ENCODE measurements at regions not wholly inside any gene's neighbourhood (a gene's known extent, or its start where the extent isn't known, plus 50 kb on each side); places are given as distances from the start of the nearest gene placed in this dataset.
"Not testable (repeated sequence)": the region's sequence is repeated elsewhere in the genome, so short reads cannot be mapped to it uniquely, and the experiment has no call there.

DNA sequence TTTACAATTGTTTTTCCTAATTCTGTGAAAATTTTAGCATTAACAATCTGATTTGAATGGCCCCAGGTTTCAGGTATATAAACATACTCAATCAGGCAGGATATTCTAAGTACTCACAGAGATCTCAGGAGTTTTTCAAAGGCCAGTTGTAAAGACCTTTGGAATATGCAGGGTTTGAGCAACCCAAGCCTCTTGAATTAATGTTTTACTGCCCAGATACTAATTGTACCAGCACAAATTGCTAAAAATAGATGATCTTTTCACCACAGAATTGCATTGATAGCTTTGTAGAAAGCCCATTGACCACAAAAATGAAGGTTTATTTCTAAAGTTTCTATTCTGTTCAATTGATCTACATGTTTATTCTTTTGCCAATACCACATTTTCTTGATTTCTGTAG lies 186.5 kb downstream of the OSTF1 start:
- DNase-seq (ENCODE audit: low read depth in 1 of 2, low spot score in 1 of 2): no peak

DNA sequence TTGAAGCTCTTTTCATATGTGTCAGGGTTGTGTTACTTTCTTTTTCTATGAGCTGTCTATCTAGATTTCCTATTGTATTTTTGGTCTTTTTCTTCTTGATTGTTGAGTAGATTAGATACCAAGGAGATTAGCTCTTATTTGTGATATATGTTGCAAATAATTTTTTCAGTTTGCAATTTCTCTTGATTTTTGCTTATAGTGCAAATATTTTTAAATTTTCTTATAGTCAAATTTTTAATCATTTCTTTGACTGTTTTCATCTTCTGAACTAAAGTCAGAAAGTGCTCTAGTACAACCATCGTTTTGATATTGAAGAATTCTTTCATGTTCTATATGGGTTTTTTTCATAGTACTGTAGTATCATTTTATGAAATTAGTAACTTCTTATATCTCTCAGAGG lies 193.7 kb downstream of the OSTF1 start:
- DNase-seq (ENCODE audit: low read depth in 1 of 2, low spot score in 1 of 2): no peak

DNA sequence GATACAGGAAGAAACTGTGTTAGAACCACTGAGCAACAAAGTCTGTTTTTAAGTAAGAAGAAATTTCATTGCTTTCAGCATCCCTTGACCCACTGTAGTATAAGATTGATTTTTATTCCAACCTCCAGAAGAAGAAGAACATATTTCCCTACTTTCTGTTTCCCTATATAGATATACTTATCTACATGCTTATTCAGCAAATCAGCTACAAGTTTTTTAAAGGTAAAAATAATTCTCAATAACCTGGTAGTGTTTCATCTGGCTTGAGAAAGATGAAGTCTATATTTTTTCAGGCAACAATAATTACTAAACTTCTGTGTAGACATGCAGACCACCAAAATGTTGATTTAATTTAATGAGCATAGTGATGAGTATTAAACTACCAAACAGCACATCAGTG lies 201.0 kb downstream of the OSTF1 start:
- DNase-seq (ENCODE audit: low read depth in 1 of 2, low spot score in 1 of 2): no peak

DNA sequence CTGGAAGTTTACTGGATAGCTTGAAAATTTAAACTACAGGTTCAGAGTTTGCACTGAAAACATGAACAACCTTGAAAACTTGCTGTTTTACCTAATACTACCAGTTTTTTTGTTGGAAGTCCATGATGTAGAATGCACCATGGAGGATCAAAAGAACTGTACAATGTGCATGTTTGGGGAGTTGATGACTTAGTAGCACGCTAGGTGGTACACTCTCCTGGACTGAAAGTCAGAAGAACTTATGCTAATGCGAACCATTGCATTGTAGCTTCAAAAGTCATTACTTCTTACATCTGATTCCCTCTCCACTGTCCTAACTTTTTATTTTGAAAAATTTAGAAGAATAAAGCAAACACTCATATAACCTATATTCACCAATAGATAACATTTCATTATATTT lies 211.0 kb downstream of the OSTF1 start:
- DNase-seq (ENCODE audit: low read depth in 1 of 2, low spot score in 1 of 2): no peak

DNA sequence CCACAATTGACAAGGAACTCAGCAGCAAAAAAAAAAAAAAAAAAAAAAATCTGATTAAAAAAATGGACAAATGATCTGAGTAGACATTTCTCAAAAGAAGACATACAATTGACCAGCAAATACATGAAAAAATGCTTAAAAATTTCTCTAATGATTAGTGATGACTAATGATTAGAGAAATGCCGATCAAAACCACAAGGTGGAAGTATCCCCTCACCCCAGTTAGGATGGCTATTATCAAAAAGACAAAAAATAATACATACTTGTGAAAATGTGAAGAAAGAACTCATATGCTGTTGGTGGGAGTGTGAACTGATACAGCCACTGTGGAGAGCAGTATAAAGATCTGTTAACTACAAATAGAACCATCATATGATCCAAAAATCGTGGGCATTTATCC lies 245.3 kb downstream of the OSTF1 start:
- no peak for DNase-seq (ENCODE audit: low read depth in 1 of 2, low spot score in 1 of 2)

DNA sequence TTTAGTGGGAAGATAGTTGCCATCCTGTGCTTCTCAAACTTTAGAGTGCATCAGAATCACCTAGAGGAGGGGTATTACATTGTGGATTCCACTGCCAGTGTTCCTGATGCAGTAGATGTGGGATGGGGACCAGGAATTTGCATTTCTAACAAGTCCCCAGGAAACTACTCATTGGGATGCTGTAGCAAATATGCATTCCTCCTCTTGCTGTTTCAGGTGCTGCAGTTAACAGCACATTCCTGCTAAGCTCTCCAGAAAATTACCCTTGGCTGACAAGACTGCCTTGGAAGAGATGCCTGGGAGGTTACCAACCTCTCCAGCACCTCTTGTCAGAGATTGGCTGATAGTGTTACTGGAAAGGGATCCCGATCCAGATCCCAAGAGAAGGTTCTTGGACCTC lies 270.5 kb downstream of the OSTF1 start:
- no peak for DNase-seq (ENCODE audit: low read depth in 1 of 2, low spot score in 1 of 2)

DNA sequence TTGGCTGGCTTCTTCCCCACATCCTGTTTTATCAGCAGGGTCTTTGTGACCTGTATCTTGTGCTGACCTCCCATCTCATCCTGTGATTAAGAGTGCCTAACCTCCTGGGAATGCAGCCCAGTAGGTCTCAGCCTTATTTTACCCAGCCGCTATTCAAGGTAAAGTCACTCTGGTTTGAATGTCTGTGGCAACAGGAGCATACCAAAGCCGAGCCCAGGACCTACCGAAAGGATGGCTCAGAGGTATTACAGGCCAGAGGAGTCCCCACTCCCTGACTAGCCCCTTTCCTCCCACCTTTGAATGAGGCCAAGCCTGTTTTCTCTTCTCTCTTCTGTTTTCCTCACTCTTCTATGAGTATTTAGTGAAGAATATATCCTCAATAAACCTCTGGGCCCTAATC lies 271.3 kb downstream of the OSTF1 start:
- no peak for DNase-seq (ENCODE audit: low read depth in 1 of 2, low spot score in 1 of 2)

DNA sequence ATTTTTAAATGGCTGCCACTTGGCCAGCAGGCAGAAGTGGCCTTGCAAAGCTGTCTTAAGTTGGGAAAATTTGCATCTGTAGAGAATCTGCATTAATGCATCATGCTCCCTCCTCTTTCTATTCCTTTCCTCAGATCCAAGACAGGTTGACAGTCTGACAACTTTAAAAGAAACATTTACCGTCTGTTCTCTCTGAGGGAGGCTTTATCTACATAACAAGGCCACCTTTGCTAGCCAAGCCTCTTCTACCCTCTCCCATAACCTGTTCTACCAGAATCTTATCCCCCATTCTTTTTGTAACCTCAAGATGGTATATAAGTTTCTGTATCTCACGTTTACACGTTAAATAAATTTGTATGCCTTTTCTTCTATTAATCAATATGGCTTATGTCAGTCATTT lies 271.9 kb downstream of the OSTF1 start:
- DNase-seq (ENCODE audit: low read depth in 1 of 2, low spot score in 1 of 2): no peak

DNA sequence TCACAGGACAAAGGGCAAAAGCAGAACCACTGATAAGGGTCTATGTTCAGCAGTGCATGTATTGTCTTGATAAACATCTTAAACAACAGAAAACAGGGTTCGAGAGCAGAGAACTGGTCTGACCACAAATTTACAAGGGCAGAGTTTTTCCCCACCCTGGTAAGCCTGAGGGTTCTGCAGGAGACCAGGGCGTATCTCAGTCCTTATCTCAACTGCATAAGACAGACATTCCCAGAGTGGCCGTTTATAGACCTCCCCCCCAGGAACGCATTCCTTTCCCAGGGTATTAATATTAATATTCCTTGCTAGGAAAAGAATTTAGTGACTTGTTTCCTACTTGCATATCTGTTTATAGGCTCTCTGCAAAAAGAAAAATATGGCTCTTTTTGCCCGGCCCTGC lies 274.1 kb downstream of the OSTF1 start:
- DNase-seq (ENCODE audit: low read depth in 1 of 2, low spot score in 1 of 2): not testable (repeated sequence)

DNA sequence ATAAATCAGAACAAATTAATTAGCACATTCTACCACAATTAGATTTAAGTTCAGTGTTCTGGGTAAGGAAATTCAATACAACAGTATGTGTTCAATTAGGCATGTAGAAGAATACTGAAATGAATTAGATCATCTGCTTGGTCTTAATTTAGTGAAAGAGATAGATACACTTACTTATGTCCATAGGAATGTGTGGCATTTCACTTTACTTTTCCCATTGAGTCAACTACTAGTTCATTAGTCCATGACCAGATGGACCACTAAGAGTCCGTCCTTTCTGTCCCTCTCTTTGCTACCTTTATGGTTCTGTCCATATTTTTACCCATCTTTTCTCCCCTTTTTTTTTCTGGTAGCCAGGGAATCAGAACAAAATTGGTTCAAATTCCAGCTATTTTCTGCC lies 276.9 kb downstream of the OSTF1 start:
- DNase-seq (ENCODE audit: low read depth in 1 of 2, low spot score in 1 of 2): no peak

DNA sequence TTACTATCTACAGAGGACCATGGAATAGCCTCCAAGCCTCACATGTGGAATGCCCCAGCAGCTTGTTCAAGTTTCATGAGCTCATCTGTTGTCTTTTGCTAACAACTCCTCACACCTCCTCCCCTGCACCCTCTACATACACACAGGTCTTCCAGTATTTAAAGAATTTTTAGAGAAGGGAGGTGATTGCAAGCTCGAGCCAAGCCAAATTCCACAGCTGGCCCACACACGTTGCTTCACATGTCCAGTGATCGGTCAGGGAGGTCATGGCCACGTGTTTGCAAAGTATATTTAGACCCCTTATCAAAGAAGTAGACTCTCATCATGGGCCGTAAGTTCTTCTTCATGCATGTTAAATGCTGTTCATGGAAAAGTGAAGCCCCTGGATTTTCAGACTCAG lies 281.7 kb downstream of the OSTF1 start:
- DNase-seq (ENCODE audit: low read depth in 1 of 2, low spot score in 1 of 2): no peak

DNA sequence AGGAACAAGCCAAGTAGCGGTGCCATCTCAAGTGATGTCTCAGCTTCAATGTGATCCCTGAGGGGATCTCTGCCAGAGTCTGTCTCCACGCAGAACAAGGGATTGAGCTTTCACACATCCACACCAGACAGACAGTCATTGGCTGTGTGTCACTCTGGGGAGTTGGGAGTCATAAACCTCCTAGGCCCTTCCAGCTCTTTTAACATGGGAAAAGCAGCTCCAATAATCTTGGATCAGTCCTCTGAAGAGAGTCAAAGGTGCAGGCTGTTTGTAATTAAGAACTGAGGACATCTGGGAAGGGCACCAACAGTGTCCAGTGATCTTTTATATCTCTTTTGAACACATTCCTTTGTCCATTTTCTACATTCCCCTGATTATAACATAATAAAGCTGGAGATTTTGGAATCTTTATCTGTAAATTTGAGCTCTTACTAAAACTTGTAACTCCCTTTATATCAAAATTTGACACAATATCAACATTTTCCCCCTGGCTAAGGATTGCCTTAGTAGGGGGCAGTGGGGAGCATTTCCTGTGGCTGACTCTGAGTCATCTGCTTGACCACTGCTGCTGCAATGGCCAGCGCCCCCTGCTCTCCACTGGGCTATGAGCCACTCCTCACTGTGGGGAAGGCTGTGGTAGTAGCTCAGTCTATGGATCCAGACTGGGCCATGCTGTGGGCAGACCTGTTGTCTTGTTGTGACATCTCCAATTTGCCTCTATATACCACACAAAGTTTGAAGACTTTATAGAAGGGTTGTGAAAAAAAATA lies 284.4 kb downstream of the OSTF1 start:
- DNase-seq (ENCODE audit: low read depth in 1 of 2, low spot score in 1 of 2): no peak

DNA sequence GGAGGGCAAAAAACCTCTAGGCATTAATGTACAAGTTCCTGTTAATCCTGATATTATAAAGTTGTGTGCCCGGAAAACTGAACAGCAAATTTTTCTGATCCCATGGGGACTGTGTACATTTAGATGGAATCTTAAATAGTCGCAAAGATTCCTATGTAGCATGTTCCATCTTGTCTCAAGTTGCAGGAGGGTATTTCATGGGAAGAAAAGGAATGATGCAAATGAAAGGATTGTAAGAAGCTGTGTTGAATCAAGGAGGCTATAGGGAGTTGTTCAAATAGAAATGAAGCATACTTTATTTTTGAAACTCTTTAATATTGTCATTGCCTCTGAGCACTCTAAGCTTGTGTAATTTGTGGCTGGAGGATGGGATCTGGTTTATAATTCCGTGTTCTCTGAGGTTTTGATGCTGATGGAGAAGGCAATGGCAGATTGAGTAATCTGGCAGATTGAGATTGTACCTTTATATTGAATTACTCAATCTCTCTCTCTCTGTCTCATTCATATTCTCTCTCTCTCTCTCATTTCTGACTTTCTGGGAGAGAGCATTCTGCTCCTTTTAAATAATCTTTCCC lies 288.5 kb downstream of the OSTF1 start:
- no peak for DNase-seq (ENCODE audit: low read depth in 1 of 2, low spot score in 1 of 2)

DNA sequence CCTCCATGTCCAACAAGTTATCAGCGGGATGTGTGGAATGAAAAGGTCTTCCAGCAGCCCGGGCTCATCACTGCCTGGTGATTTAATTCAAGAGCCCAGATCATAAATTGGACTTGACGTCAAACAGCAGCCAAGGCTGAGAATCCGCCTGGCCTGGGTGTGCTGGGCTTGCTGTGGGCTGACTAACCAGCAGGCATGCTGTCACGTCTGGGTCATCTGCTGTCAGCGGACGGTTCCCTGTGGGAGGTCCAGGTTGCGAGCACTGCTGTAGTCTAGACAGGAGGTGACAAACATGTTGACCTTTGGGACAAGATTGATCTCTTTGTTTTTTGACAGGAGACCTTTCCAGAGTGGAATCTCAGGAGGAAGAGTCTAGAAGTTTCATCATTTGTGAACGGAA lies 289.7 kb downstream of the OSTF1 start:
- DNase-seq (ENCODE audit: low read depth in 1 of 2, low spot score in 1 of 2): no peak

DNA sequence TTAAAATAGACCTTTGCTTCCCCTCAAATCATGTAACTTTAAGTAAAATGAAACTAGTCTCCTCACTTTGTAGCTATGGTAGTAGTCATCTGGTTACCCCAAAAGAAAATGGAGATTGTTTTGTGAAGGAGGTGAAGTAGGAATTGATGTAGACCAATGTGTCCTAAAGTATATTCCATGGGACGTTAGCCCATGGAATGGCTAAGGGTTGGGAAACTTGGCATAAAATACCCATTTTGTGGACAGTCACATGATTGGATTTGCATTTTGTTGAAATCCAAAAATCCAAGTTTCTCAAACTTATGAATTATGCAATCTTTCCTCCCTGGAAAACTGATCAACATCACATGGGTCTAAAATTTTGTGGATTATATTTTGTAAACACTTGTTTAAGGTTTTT lies 290.6 kb downstream of the OSTF1 start:
- DNase-seq (ENCODE audit: low read depth in 1 of 2, low spot score in 1 of 2): no peak

DNA sequence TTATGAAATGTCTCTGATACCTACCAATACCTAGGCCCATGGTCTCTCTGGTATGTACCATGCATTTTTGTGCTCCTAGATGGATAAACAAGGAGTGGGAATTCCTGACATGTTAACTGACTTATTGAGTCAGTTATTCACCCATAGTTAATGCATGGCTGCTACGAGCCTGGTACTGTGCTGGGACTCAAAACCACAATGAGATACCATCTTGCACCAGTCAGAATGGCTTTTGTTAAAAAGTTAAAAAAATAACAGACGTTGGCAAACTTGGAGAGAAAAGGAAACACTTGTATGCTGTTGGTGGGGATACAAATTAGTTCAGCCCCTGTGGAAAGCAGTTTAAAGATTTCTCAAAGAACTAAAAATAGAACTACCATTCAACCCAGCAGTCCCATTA lies 293.8 kb downstream of the OSTF1 start:
- DNase-seq (ENCODE audit: low read depth in 1 of 2, low spot score in 1 of 2): no peak

DNA sequence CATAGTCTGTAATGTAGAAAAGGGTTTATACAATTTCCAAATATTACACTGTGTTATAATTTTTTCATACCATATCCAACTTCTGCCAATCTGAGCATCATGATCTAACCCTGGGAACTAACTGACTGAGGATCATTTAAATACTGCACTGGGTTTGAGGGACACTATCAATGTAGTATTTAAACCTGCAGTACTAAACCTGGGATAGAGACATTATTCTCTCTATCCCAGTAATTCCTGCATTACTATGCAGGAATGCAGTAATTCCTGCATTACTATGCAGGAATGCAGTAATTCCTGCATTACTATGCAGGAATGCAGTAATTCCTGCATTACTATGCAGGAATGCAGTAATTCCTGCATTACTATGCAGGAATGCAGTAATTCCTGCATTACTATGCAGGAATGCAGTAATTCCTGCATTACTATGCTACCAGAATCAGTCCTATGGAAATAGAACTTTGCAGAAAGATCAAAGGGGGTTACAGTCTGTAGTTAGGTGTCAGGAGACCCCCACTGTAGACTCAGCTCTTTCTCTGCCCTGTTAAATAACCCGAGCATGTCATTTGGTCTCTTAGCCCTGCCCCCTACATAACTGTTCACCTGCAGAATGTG lies 295.2 kb downstream of the OSTF1 start:
- DNase-seq (ENCODE audit: low read depth in 1 of 2, low spot score in 1 of 2): not testable (repeated sequence)

DNA sequence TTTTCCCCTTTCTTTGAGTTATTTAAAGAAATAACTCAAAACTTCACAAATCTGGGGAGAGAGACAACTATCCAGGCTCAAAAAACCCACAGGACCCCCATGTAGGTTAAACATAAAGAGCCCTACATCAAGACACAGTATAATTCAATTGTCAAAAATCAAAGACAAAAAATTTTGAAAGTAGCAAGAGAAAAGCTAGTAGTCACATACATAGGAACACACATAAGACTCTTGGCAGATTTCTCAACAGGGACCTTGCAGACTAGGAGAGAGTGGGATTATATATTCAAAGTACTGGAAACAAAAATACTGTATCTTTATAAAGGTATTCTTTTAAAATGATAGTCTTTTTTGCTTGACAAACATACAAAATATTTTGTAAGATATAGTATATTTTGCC lies 296.9 kb downstream of the OSTF1 start:
- DNase-seq (ENCODE audit: low read depth in 1 of 2, low spot score in 1 of 2): no peak

DNA sequence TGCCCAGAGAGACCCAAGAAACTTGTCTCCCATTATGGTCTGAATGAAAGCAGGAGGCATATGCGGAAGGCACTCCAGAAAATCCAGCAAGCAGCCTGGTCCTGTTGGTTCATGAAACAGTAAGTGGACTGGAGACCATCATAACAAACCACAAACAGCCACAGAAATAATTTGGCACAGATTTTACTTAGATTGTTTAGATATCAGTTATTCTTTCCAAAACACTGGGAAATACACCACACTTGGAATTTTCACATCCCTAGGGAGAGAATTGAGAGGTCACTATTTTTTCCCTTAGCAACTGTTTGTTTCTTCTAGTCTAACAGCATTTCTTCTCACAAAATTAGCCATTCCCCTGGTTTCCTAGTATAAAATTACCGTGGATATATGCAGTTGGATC lies 300.8 kb downstream of the OSTF1 start:
- DNase-seq (ENCODE audit: low read depth in 1 of 2, low spot score in 1 of 2): no peak

DNA sequence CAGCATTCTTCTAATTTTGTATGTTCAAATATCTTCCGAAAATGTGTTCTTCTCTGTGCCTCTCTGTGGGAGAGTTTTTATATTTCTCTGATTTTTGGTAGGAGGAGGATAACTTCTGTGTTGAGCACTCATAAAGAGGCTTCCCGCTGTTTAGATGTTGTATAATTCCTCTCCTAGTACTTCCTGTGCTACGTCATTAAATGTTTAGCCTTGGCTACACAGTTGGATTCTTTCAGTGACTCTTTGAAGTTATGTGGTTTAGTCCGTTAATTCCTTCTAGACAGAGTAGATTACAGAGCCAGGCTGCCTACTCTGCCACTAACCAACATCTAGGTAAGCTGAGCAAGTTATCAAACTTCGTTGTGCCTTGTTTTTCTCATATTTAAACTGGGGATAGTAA lies 302.6 kb downstream of the OSTF1 start:
- DNase-seq (ENCODE audit: low read depth in 1 of 2, low spot score in 1 of 2): no peak

DNA sequence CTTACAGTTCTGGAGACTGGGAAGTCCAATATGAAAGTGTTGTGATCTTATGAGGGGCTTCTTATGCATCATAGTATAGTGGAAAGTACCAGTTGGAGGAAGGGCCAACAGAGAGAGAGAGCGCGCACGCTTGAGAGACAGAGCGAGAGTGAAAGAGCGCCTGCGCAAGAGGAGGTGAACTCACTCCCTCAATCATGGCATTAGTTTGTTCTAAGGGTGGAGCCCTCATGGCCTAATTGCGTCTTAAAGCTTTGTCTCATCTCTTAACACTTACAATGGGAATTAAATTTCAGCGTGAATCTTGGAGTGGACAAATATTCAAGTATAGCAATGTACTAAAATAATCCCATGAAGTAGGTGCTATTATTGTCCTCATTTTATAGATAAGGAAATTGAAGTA lies 303.2 kb downstream of the OSTF1 start:
- DNase-seq (ENCODE audit: low read depth in 1 of 2, low spot score in 1 of 2): no peak

DNA sequence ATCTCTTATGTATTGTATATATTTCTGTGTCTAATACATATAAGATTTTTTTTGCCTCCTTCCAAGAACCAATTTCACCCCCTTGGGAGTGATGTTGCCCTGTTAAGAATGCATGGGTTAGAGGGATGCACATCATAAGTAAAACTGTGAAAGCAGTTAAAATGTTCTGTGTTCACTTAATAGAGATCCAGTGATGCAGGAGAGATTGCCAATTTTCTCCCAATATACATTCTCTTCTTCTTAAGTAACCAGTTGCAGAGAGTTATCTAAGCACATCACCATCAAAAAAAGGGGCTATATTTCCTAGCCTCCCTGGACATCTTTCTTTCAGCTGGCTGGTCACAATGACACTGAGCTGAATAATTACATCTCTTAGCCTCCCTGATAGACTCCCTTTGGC lies 307.0 kb downstream of the OSTF1 start:
- no peak for DNase-seq (ENCODE audit: low read depth in 1 of 2, low spot score in 1 of 2)

DNA sequence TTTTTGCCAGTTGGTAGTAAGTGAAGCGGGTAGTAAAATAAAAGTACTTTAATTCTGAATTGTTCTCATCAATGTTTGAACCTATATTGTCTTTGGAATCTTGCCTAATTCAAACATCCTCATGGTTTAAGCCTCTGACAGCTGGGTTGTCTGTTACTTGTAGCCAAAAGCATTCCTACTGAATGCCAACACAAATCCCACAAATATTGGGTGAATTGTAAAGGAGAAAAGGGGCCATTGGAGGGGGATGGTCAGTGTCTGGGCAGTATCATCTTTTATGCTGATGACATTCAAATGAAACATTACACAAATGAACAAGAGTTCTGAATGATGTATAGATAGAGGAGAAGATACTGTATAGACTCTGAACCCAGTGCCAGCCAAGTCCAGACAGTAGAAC lies 309.5 kb downstream of the OSTF1 start:
- DNase-seq (ENCODE audit: low read depth in 1 of 2, low spot score in 1 of 2): no peak

Measured in activated CD4-positive, alpha-beta T cell treated with anti-CD3 and anti-CD28 coated beads, Interleukin-2, amount 50 U/mL, for 24 hours (primary cell).